H9 (cell line): ENCODE measurements at regions not wholly inside any gene's neighbourhood (a gene's known extent, or its start where the extent isn't known, plus 50 kb on each side); places are given as distances from the start of the nearest gene placed in this dataset.

Experiments used
- DNase-seq: peaks from one replicate; pipeline ENCODE4 v3.0.0-alpha.2; 2017
- H2AFZ ChIP-seq: one replicate; pipeline ENCODE4 v1.6.1; 2013; ENCODE audit warnings: mild to moderate bottlenecking, low read length, control low read depth, moderate library complexity
- H2AK5ac ChIP-seq: 2 replicates; pipeline ENCODE4 v1.6.1; 2013; ENCODE audit warnings: low read length, control low read depth, mixed read lengths; ENCODE audit not compliant: insufficient read length
- H2BK120ac ChIP-seq: one replicate; pipeline ENCODE4 v1.6.1; 2013; ENCODE audit warnings: low read depth, mild to moderate bottlenecking, low read length, control low read depth, inconsistent platforms; ENCODE audit not compliant: poor library complexity, severe bottlenecking
- H2BK12ac ChIP-seq: 2 replicates; pipeline ENCODE4 v1.6.1; 2013; ENCODE audit warnings: low read length, control low read depth, mixed read lengths, low read depth; ENCODE audit not compliant: insufficient read length
- H2BK15ac ChIP-seq: 2 replicates; pipeline ENCODE4 v1.6.1; 2013; ENCODE audit warnings: low read depth, low read length, control low read depth
- H2BK20ac ChIP-seq: one replicate; pipeline ENCODE4 v1.6.1; 2013; ENCODE audit warnings: low read depth, mild to moderate bottlenecking, low read length, control low read depth, inconsistent platforms; ENCODE audit not compliant: poor library complexity, severe bottlenecking
- H2BK5ac ChIP-seq: 2 replicates; pipeline ENCODE4 v1.6.1; 2013; ENCODE audit warnings: low read length, control low read depth, mixed read lengths; ENCODE audit not compliant: insufficient read length
- H3K14ac ChIP-seq: 2 replicates; pipeline ENCODE4 v1.6.1; 2013; ENCODE audit warnings: low read length, control low read depth; ENCODE audit not compliant: insufficient read depth
- H3K18ac ChIP-seq: 2 replicates; pipeline ENCODE4 v1.6.1; 2013; ENCODE audit warnings: low read depth, mild to moderate bottlenecking, mixed read lengths, low read length, control low read depth; ENCODE audit not compliant: insufficient read length
- H3K23ac ChIP-seq: 2 replicates; pipeline ENCODE4 v1.6.1; 2013; ENCODE audit warnings: low read length, control low read depth, mixed read lengths, low read depth; ENCODE audit not compliant: insufficient read length
- H3K23me2 ChIP-seq: 2 replicates; pipeline ENCODE4 v1.6.1; 2013; ENCODE audit warnings: low read depth, mild to moderate bottlenecking, mixed read lengths, low read length, control low read depth; ENCODE audit not compliant: insufficient read length, poor library complexity, severe bottlenecking
- H3K27ac ChIP-seq: 2 replicates; pipeline ENCODE4 v1.5.1; 2013; ENCODE audit warnings: low read length, control low read depth, mixed read lengths, low read depth; ENCODE audit not compliant: insufficient read length
- H3K27me3 ChIP-seq: 2 replicates; pipeline ENCODE4 v1.6.1; 2013; ENCODE audit warnings: low read length, control low read depth, inconsistent platforms; ENCODE audit not compliant: insufficient read depth
- H3K4ac ChIP-seq: 2 replicates; pipeline ENCODE4 v1.6.1; 2013; ENCODE audit warnings: low read depth, mild to moderate bottlenecking, control low read depth, inconsistent platforms, low read length, moderate library complexity
- H3K4me1 ChIP-seq: 2 replicates; pipeline ENCODE4 v1.6.1; 2013; ENCODE audit warnings: low read length, control low read depth, inconsistent platforms; ENCODE audit not compliant: insufficient read depth
- H3K4me2 ChIP-seq: 2 replicates; pipeline ENCODE4 v1.6.1; 2013; ENCODE audit warnings: low read length, control low read depth, mixed read lengths; ENCODE audit not compliant: insufficient read length, insufficient read depth
- H3K56ac ChIP-seq: 2 replicates; pipeline ENCODE4 v1.6.1; 2013; ENCODE audit warnings: low read depth, mild to moderate bottlenecking, mixed read lengths, low read length, control low read depth; ENCODE audit not compliant: insufficient read length
- H3K79me1 ChIP-seq: 2 replicates; pipeline ENCODE4 v1.6.1; 2013; ENCODE audit warnings: low read depth, mild to moderate bottlenecking, moderate library complexity, low read length, control low read depth, inconsistent platforms; ENCODE audit not compliant: insufficient read depth, poor library complexity, severe bottlenecking
- H3K79me2 ChIP-seq: 2 replicates; pipeline ENCODE4 v1.6.1; 2013; ENCODE audit warnings: low read length, control low read depth, inconsistent platforms; ENCODE audit not compliant: insufficient read depth
- H3K9ac ChIP-seq: 2 replicates; pipeline ENCODE4 v1.6.1; 2013; ENCODE audit warnings: low read length, control low read depth, mixed read lengths; ENCODE audit not compliant: insufficient read length; ENCODE audit errors: extremely low read depth
- H3K9me3 ChIP-seq: one replicate; pipeline ENCODE4 v1.6.1; 2013; ENCODE audit warnings: low read depth, low read length, inconsistent platforms; ENCODE audit not compliant: control insufficient read depth
- H3T11ph ChIP-seq: one replicate; pipeline ENCODE4 v1.6.1; 2013; ENCODE audit warnings: mild to moderate bottlenecking, low read length, control low read depth, inconsistent platforms
- H4K20me1 ChIP-seq: one replicate; pipeline ENCODE4 v1.6.1; 2013; ENCODE audit not compliant: control insufficient read depth, insufficient read length, insufficient read depth
- H4K5ac ChIP-seq: 2 replicates; pipeline ENCODE4 v1.6.1; 2013; ENCODE audit warnings: low read depth, mild to moderate bottlenecking, mixed read lengths, low read length, control low read depth; ENCODE audit not compliant: insufficient read length
- H4K8ac ChIP-seq: replicated peaks from 2 replicates; pipeline ENCODE4 v1.6.1; 2013; ENCODE audit warnings: low read length, control low read depth, mixed read lengths, low read depth; ENCODE audit not compliant: insufficient read length
- H4K91ac ChIP-seq: 2 replicates; pipeline ENCODE4 v1.6.1; 2013; ENCODE audit warnings: low read depth, mild to moderate bottlenecking, moderate library complexity, mixed read lengths, low read length, control low read depth; ENCODE audit not compliant: insufficient read length
- H3K27ac Mint-ChIP-seq, 3 experiments: 2 replicates in 2 of 3; 3 replicates in 1 of 3; pipeline ENCODE4 v1.8.0; 2020 to 2021; ENCODE audit warnings: mixed read lengths in 3 of 3, mild to moderate bottlenecking in 1 of 3, moderate library complexity in 1 of 3
- H3K27me3 Mint-ChIP-seq: 2 replicates; pipeline ENCODE4 v1.8.0; 2021; ENCODE audit warnings: low read depth, mild to moderate bottlenecking, moderate library complexity, mixed read lengths
- H3K36me3 Mint-ChIP-seq, 3 experiments: 2 replicates in 2 of 3; 3 replicates in 1 of 3; pipeline ENCODE4 v1.8.0; 2020 to 2021; ENCODE audit warnings: low read depth in 3 of 3, mixed read lengths in 3 of 3; ENCODE audit not compliant: insufficient read depth in 1 of 3
- H3K4me1 Mint-ChIP-seq, 2 experiments: 2 replicates each; pipeline ENCODE4 v1.8.0; 2020; ENCODE audit warnings: mixed read lengths in 2 of 2
- H3K4me3 Mint-ChIP-seq, 2 experiments: 2 replicates in 1 of 2; 3 replicates in 1 of 2; pipeline ENCODE4 v1.8.0; 2020 to 2021; ENCODE audit warnings: mild to moderate bottlenecking in 2 of 2, mixed read lengths in 2 of 2, moderate library complexity in 1 of 2
- H3K9me3 Mint-ChIP-seq, 2 experiments: 2 replicates in 1 of 2; 3 replicates in 1 of 2; pipeline ENCODE4 v1.8.0; 2020; ENCODE audit warnings: mild to moderate bottlenecking in 2 of 2, mixed read lengths in 2 of 2, moderate library complexity in 1 of 2
- CTCF ChIP-seq: fragments of 200-600 bp; sonication (generic); conservative IDR thresholded peaks from 3 replicates; pipeline ENCODE4 v1.8.0; 2021; ENCODE audit warnings: antibody characterized with exemption, mild to moderate bottlenecking
- WGBS: extraction: QIAGEN DNeasy Blood & Tissue Kit; methylation state at CpG from one replicate; pipeline ENCODE4 v1.1.7; 2013; ENCODE audit warnings: missing lambda C conversion rate, low lambda C conversion rate, mixed read lengths; ENCODE audit not compliant: insufficient read length; ENCODE audit errors: extremely low coverage; 5-methylcytosine and 5-hydroxymethylcytosine counted together

GRCh38 chr3:177783338-177783737 lies 586.1 kb upstream of the TBL1XR1 start:
- H3K4me3 Mint-ChIP-seq: no peak overlapping the region
- H3K18ac ChIP-seq: no peak overlapping the region
- H2AK5ac ChIP-seq: no peak overlapping the region
- no peaks in the 10 kb centered on the region for H4K20me1 ChIP-seq
- H3K14ac ChIP-seq: no peak overlapping the region
- H3K23me2 ChIP-seq: no peaks in the 10 kb centered on the region
- no peak overlapping the region for H2BK20ac ChIP-seq
- no peak overlapping the region for H4K5ac ChIP-seq
- peaks cover 4 to 9% of the 10 kb centered on the region in 2 experiments; a peak in 3 of 4 replicates for H3K4me1 Mint-ChIP-seq
- H2BK5ac ChIP-seq: no peak overlapping the region
- H3K4me2 ChIP-seq: no peak overlapping the region
- no peak overlapping the region for H3K27ac ChIP-seq
- H3K9me3 ChIP-seq: no peaks in the 10 kb centered on the region
- no peak overlapping the region for H2BK15ac ChIP-seq
- H3K79me2 ChIP-seq: no peaks in the 10 kb centered on the region
- H3K9me3 Mint-ChIP-seq: no peaks in the 10 kb centered on the region
- no peak overlapping the region for H2AFZ ChIP-seq
- no peaks in the 10 kb centered on the region for H3K27me3 Mint-ChIP-seq
- H3K27ac Mint-ChIP-seq: no peak overlapping the region
- H2BK120ac ChIP-seq: no peak overlapping the region
- no peak overlapping the region for H4K8ac ChIP-seq
- H3K4me1 ChIP-seq: no peaks in the 10 kb centered on the region
- no peak overlapping the region for H3K9ac ChIP-seq
- H3K23ac ChIP-seq: no peak overlapping the region
- DNase-seq: no peak
- no peak for TF ChIP-seq CTCF
- H4K91ac ChIP-seq: no peak overlapping the region
- no peaks in the 10 kb centered on the region for H3K79me1 ChIP-seq
- H3K4ac ChIP-seq: no peak overlapping the region
- no peak overlapping the region for H3T11ph ChIP-seq
- no peak overlapping the region for H3K56ac ChIP-seq
- no peaks in the 10 kb centered on the region for H3K27me3 ChIP-seq
- no peak overlapping the region for H2BK12ac ChIP-seq
- no CpG with 5 or more reads among the region's 2 CpGs for WGBS
- no peaks in the 10 kb centered on the region for H3K36me3 Mint-ChIP-seq
